ENCODE measurements at regions not wholly inside any gene's neighbourhood (a gene's known extent, or its start where the extent isn't known, plus 50 kb on each side); places are given as distances from the start of the nearest gene placed in this dataset.

- DNase-seq (ENCODE audit: extremely low spot score), result no peak
- ChIA-PET POLR2A (no interaction called here), CTCF (interaction anchor here (0.9 to 1.8 kb wide), 5 partner anchors 9 to 50 kb away, joined by 3 to 6 read pairs (median 4); no protein-coding TSS in a partner anchor)
- no peak for TF ChIP-seq CTCF (IDR thresholded peaks at IDR 0.05; ENCODE audit: control extremely low read depth, extremely low read depth, low read depth, missing control alignments)
Observed at GRCh38 chr6:121748376-121748775, 312.9 kb downstream of the GJA1 start.

GRCh38 chr6:121748850-121749249, 313.4 kb downstream of the GJA1 start:
- DNase-seq (ENCODE audit: extremely low spot score), result no peak
- ChIA-PET POLR2A (no interaction called here), CTCF (interaction anchor here (0.9 to 1.8 kb wide), 6 partner anchors 9 to 50 kb away, joined by 3 to 6 read pairs (median 4); no protein-coding TSS in a partner anchor)
- TF ChIP-seq CTCF (IDR thresholded peaks at IDR 0.05; ENCODE audit: control extremely low read depth, extremely low read depth, low read depth, missing control alignments), result no peak

- POLR2A ChIA-PET, result no interaction called here
- no peak for TF ChIP-seq CTCF (IDR thresholded peaks at IDR 0.05; ENCODE audit: control extremely low read depth, extremely low read depth, low read depth, missing control alignments)
- CTCF ChIA-PET, result interaction anchor here (1.3 kb wide), 1 partner anchor 22 kb away, joined by 3 read pairs; no protein-coding TSS in a partner anchor
- DNase-seq (ENCODE audit: extremely low spot score), result no peak
Observed at GRCh38 chr6:121755485-121755884, 320.0 kb downstream of the GJA1 start.

- ChIA-PET CTCF (no interaction called here), POLR2A (no interaction called here)
- TF ChIP-seq CTCF (IDR thresholded peaks at IDR 0.05; ENCODE audit: control extremely low read depth, extremely low read depth, low read depth, missing control alignments), result no peak
- DNase-seq (ENCODE audit: extremely low spot score), result no peak
Observed at GRCh38 chr6:121756666-121757065, 321.2 kb downstream of the GJA1 start.

- TF ChIP-seq CTCF (IDR thresholded peaks at IDR 0.05; ENCODE audit: control extremely low read depth, extremely low read depth, low read depth, missing control alignments), result no peak
- ChIA-PET POLR2A (no interaction called here), CTCF (interaction anchor here (0.7 to 1.7 kb wide), 2 partner anchors 13 to 18 kb away, joined by 3 to 4 read pairs; no protein-coding TSS in a partner anchor)
- DNase-seq (ENCODE audit: extremely low spot score), result peak; percentile 24
Observed at GRCh38 chr6:121759370-121759769, 323.9 kb downstream of the GJA1 start.

GRCh38 chr6:121760191-121760590, 324.7 kb downstream of the GJA1 start:
- ChIA-PET POLR2A (no interaction called here), CTCF (interaction anchor here (1.7 to 2.0 kb wide), 2 partner anchors 13 to 19 kb away, joined by 4 to 5 read pairs; no protein-coding TSS in a partner anchor)
- no peak for TF ChIP-seq CTCF (IDR thresholded peaks at IDR 0.05; ENCODE audit: control extremely low read depth, extremely low read depth, low read depth, missing control alignments)
- DNase-seq (ENCODE audit: extremely low spot score), result no peak
